DMS53 (cell line): ENCODE measurements at regions not wholly inside any gene's neighbourhood (a gene's known extent, or its start where the extent isn't known, plus 50 kb on each side); places are given as distances from the start of the nearest gene placed in this dataset.

Source experiments
- DNase-seq: peaks from one replicate; lab custom pipeline; 2025; lab: John Stamatoyannopoulos, UW

- DNase-seq = no peak
Measured at GRCh38 chr3:31250116-31250777, 282.5 kb upstream of the STT3B start.

GRCh38 chr3:31251083-31251482 lies 281.6 kb upstream of the STT3B start:
- no peak for DNase-seq

GRCh38 chr3:31252216-31253185 lies 280.2 kb upstream of the STT3B start:
- no peak for DNase-seq

GRCh38 chr3:31253782-31254181 lies 278.9 kb upstream of the STT3B start:
- no peak for DNase-seq

GRCh38 chr3:31254483-31254882 lies 278.2 kb upstream of the STT3B start:
- no peak for DNase-seq

- peak; percentile 16 for DNase-seq
Measured at GRCh38 chr3:31255007-31255581, 277.6 kb upstream of the STT3B start.

GRCh38 chr3:31262201-31262600 lies 270.5 kb upstream of the STT3B start:
- no peak for DNase-seq

- DNase-seq = no peak
Measured at GRCh38 chr3:31263897-31264296, 268.8 kb upstream of the STT3B start.

GRCh38 chr3:31265646-31266428 lies 266.9 kb upstream of the STT3B start:
- peak; percentile 0 for DNase-seq

GRCh38 chr3:31268868-31269267 lies 263.9 kb upstream of the STT3B start:
- DNase-seq = no peak

- DNase-seq = no peak
Measured at GRCh38 chr3:31270010-31270409, 262.7 kb upstream of the STT3B start.

- no peak for DNase-seq
Measured at GRCh38 chr3:31274326-31275024, 258.2 kb upstream of the STT3B start.

- no peak for DNase-seq
Measured at GRCh38 chr3:31275038-31275572, 257.6 kb upstream of the STT3B start.

- no peak for DNase-seq
Measured at GRCh38 chr3:31275583-31275982, 257.1 kb upstream of the STT3B start.

- no peak for DNase-seq
Measured at GRCh38 chr3:31277582-31277981, 255.1 kb upstream of the STT3B start.

- DNase-seq = no peak
Measured at GRCh38 chr3:31278532-31278931, 254.2 kb upstream of the STT3B start.

GRCh38 chr3:31284776-31285175 lies 247.9 kb upstream of the STT3B start:
- no peak for DNase-seq

GRCh38 chr3:31285833-31286486 lies 246.8 kb upstream of the STT3B start:
- no peak for DNase-seq

- DNase-seq = no peak
Measured at GRCh38 chr3:31288224-31288623, 244.5 kb upstream of the STT3B start.

- DNase-seq = peak; percentile 7
Measured at GRCh38 chr3:31288641-31289100, 244.1 kb upstream of the STT3B start.

GRCh38 chr3:31289584-31289983 lies 243.1 kb upstream of the STT3B start:
- DNase-seq = no peak
